Activated T-helper 1 cell treated with anti-CD3 and anti-CD28 coated beads, Interleukin-12 subunit alpha, Interleukin-12 subunit beta, Interleukin-2, Interleukin-4 antibody, amounts not matched to agents 30 ng/mL and 10 ng/mL and 1 ng/mL, durations not matched to agents 14 hours and 24 hours and 36 hours (primary cell): ENCODE measurements at regions not wholly inside any gene's neighbourhood (a gene's known extent, or its start where the extent isn't known, plus 50 kb on each side); places are given as distances from the start of the nearest gene placed in this dataset.
"Not testable (repeated sequence)": the region's sequence is repeated elsewhere in the genome, so short reads cannot be mapped to it uniquely, and the experiment has no call there.

Experiments used
- DNase-seq: peaks from one replicate; pipeline ENCODE4 v3.0.0; 2021; ENCODE audit warnings: low spot score
- H3K27ac Mint-ChIP-seq: one replicate; pipeline ENCODE4 v1.8.0; 2021; ENCODE audit warnings: mild to moderate bottlenecking, mixed read lengths
- H3K27me3 Mint-ChIP-seq: one replicate; pipeline ENCODE4 v1.8.0; 2022; ENCODE audit warnings: mild to moderate bottlenecking, moderate library complexity, mixed read lengths; ENCODE audit not compliant: insufficient read depth
- H3K36me3 Mint-ChIP-seq: one replicate; pipeline ENCODE4 v1.8.0; 2021; ENCODE audit warnings: low read depth, mixed read lengths
- H3K4me1 Mint-ChIP-seq: one replicate; pipeline ENCODE4 v1.8.0; 2021; ENCODE audit warnings: low read depth, mixed read lengths
- H3K4me3 Mint-ChIP-seq: one replicate; pipeline ENCODE4 v1.8.0; 2021; ENCODE audit warnings: mild to moderate bottlenecking, moderate library complexity, mixed read lengths
- H3K9me3 Mint-ChIP-seq: one replicate; pipeline ENCODE4 v1.8.0; 2021; ENCODE audit warnings: mixed read lengths
- intact Hi-C: fragments of 100-400 bp; cut with micrococcal nuclease; formaldehyde crosslinking; loops from one replicate; pipeline ENCODE4 v1.15.1; 2024

- intact Hi-C loops, H3K4me3 Mint-ChIP-seq, H3K9me3 Mint-ChIP-seq, H3K36me3 Mint-ChIP-seq, H3K27ac Mint-ChIP-seq, DNase-seq, H3K4me1 Mint-ChIP-seq: not testable (repeated sequence)
- H3K27me3 Mint-ChIP-seq = peaks cover 11% of the 10 kb centered on the region
These were observed 218.6 kb downstream of the ADRA2C start for GRCh38 chr4:3984796-3985195.

GRCh38 chr4:3986412-3986811, 220.2 kb downstream of the ADRA2C start:
- H3K27me3 Mint-ChIP-seq = peaks cover 11% of the 10 kb centered on the region
- intact Hi-C loops, H3K9me3 Mint-ChIP-seq: not testable (repeated sequence)

GRCh38 chr4:3997386-3997785, 229.3 kb downstream of the OTOP1 start:
- H3K4me3 Mint-ChIP-seq, intact Hi-C loops, H3K9me3 Mint-ChIP-seq, DNase-seq, H3K27me3 Mint-ChIP-seq, H3K27ac Mint-ChIP-seq, H3K4me1 Mint-ChIP-seq, H3K36me3 Mint-ChIP-seq: not testable (repeated sequence)

More at GRCh38 chr4:3986412-3986811, 220.2 kb downstream of the ADRA2C start:
- not testable (repeated sequence) for H3K4me1 Mint-ChIP-seq, DNase-seq, H3K4me3 Mint-ChIP-seq, H3K36me3 Mint-ChIP-seq, H3K27ac Mint-ChIP-seq

GRCh38 chr4:4004036-4004435, 222.7 kb downstream of the OTOP1 start:
- intact Hi-C loops, H3K27me3 Mint-ChIP-seq, H3K36me3 Mint-ChIP-seq, H3K4me1 Mint-ChIP-seq, H3K27ac Mint-ChIP-seq, DNase-seq, H3K9me3 Mint-ChIP-seq, H3K4me3 Mint-ChIP-seq: not testable (repeated sequence)

- H3K27ac Mint-ChIP-seq, H3K27me3 Mint-ChIP-seq, H3K4me3 Mint-ChIP-seq, H3K4me1 Mint-ChIP-seq, H3K9me3 Mint-ChIP-seq, intact Hi-C loops, H3K36me3 Mint-ChIP-seq, DNase-seq: not testable (repeated sequence)
These were observed 222.0 kb downstream of the OTOP1 start for GRCh38 chr4:4004702-4005101.

- H3K36me3 Mint-ChIP-seq, H3K27ac Mint-ChIP-seq, DNase-seq: not testable (repeated sequence)
These were observed 220.4 kb downstream of the OTOP1 start for GRCh38 chr4:4006356-4006755.

GRCh38 chr4:4019071-4019470, 207.7 kb downstream of the OTOP1 start:
- H3K27me3 Mint-ChIP-seq = peaks cover 10% of the 10 kb centered on the region
- not testable (repeated sequence) for H3K4me1 Mint-ChIP-seq

More at GRCh38 chr4:4006356-4006755, 220.4 kb downstream of the OTOP1 start:
- intact Hi-C loops, H3K9me3 Mint-ChIP-seq, H3K27me3 Mint-ChIP-seq, H3K4me1 Mint-ChIP-seq, H3K4me3 Mint-ChIP-seq: not testable (repeated sequence)

GRCh38 chr4:4021161-4021560, 205.6 kb downstream of the OTOP1 start:
- intact Hi-C loops, H3K36me3 Mint-ChIP-seq, H3K4me3 Mint-ChIP-seq: not testable (repeated sequence)

More at GRCh38 chr4:4019071-4019470, 207.7 kb downstream of the OTOP1 start:
- H3K27ac Mint-ChIP-seq, H3K36me3 Mint-ChIP-seq, H3K4me3 Mint-ChIP-seq, DNase-seq, H3K9me3 Mint-ChIP-seq, intact Hi-C loops: not testable (repeated sequence)

GRCh38 chr4:4026708-4027107, 200.0 kb downstream of the OTOP1 start:
- H3K27me3 Mint-ChIP-seq, H3K36me3 Mint-ChIP-seq, intact Hi-C loops, DNase-seq, H3K4me1 Mint-ChIP-seq, H3K9me3 Mint-ChIP-seq, H3K4me3 Mint-ChIP-seq, H3K27ac Mint-ChIP-seq: not testable (repeated sequence)

More at GRCh38 chr4:4021161-4021560, 205.6 kb downstream of the OTOP1 start:
- H3K27me3 Mint-ChIP-seq, H3K4me1 Mint-ChIP-seq, H3K9me3 Mint-ChIP-seq, DNase-seq, H3K27ac Mint-ChIP-seq: not testable (repeated sequence)

GRCh38 chr4:4028752-4029151, 198.0 kb downstream of the OTOP1 start:
- intact Hi-C loops, H3K27me3 Mint-ChIP-seq, H3K9me3 Mint-ChIP-seq, H3K4me1 Mint-ChIP-seq, DNase-seq, H3K36me3 Mint-ChIP-seq, H3K27ac Mint-ChIP-seq, H3K4me3 Mint-ChIP-seq: not testable (repeated sequence)

GRCh38 chr4:4030509-4030908, 196.2 kb downstream of the OTOP1 start:
- H3K27me3 Mint-ChIP-seq, H3K9me3 Mint-ChIP-seq, H3K4me3 Mint-ChIP-seq, H3K27ac Mint-ChIP-seq, H3K36me3 Mint-ChIP-seq, intact Hi-C loops, H3K4me1 Mint-ChIP-seq, DNase-seq: not testable (repeated sequence)

GRCh38 chr4:4031446-4032135, 195.1 kb downstream of the OTOP1 start:
- H3K9me3 Mint-ChIP-seq, H3K36me3 Mint-ChIP-seq, DNase-seq, H3K4me1 Mint-ChIP-seq, H3K27ac Mint-ChIP-seq, intact Hi-C loops, H3K27me3 Mint-ChIP-seq, H3K4me3 Mint-ChIP-seq: not testable (repeated sequence)

- H3K36me3 Mint-ChIP-seq, H3K4me3 Mint-ChIP-seq, H3K4me1 Mint-ChIP-seq, H3K27me3 Mint-ChIP-seq, DNase-seq, H3K9me3 Mint-ChIP-seq, H3K27ac Mint-ChIP-seq, intact Hi-C loops: not testable (repeated sequence)
These were observed 194.4 kb downstream of the OTOP1 start for GRCh38 chr4:4032364-4032763.
